ENCODE measurements at regions not wholly inside any gene's neighbourhood (a gene's known extent, or its start where the extent isn't known, plus 50 kb on each side); places are given as distances from the start of the nearest gene placed in this dataset.

DNA sequence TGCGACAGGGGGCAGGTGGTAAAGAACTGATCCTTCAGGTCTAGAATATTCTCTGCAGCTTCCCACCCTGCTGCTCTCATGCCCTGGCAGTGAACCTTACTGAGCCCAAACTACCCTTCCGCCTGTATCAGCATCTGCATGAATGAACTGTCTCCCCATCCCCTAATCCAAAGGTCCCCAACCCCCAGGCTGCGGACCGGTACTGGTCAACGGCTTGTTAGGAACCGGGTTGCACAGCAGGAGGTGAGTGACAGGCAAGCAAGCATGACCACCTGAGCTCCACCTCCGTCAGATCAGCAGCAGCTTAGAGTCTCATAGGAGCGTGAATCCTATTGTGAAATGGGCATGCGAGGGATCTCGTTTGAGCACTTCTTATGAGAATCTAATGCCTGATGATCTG is 58.2 kb upstream of the LMO1 start:
- DNase-seq: no peak

DNA sequence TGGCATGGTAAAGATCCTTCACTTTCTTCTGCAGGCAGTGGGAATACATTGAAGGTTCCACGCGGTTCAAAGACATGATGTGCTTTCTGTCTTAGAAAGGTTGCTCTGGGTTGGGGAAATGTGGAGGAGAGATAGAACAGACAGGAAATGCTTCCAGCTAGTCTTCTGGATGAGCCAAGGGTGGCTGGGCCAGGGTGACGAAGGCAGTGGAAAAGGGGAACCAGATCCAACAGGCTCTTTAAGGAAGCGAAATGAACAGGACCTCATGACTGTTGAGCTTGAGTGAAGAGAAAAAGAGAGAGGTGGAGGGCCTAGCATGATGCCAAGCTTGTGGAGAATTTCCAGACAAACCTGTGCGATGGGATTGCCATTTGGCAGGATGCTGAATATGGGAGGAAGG is 56.4 kb upstream of the LMO1 start:
- DNase-seq: no peak

DNA sequence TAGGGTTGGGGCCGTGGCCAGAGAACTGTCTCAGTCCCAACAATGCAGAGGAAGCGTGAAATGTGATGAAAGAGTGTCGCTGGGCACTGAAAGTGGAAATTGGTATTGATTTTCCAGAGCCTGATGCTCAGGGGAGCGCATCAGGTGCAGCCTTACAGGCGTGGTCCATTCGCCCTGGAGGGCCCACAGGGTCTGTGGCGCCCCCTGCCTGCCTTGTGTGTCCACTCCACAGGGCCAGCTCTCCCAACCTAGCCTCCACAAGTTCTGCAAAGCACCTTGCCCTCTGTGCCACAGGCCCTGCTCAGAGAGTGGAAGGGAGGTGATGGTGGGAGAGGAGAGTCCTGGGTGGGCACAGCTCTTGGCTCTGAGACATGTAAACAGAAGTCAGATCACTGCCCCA is 54.9 kb upstream of the LMO1 start:
- DNase-seq: no peak

DNA sequence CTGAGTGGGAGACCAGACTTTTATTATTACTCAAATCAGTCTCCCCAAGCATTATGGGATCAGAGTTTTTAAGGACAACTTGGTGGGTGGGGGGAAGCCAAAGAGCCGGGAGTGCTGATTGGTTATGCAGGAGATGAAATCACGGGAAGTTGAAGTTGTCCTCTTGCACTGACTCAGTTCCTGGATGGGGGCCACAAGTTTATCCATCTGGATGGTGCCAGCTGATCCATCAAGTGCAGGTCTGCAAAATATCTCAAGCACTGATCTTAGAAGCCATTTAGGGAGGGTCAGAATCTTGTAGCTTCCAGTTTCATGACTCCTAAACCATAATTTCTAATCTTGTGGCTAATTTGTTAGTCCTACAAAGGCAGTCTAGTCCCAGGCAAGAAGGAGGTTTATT is 53.5 kb upstream of the LMO1 start:
- no peak for DNase-seq

DNA sequence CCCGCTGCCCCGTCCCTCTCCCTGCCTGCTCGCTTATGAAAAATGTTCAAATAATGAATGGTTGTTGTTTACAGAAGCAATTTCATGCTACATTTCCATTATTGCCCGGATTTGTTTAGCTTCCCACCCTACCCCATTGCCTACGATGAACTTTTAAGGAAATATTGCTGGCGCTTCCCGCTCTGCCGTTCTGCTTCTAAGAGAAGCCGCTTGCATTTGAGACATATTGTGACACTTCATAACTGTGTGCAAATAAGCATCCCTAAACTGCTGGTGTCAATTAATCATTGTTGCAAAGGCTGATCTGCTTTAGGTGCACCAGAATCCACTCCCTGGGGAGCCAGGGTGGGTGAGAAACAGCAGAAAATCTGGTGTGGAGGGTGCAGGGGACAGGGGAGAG is 52.3 kb upstream of the LMO1 start:
- no peak for DNase-seq

DNA sequence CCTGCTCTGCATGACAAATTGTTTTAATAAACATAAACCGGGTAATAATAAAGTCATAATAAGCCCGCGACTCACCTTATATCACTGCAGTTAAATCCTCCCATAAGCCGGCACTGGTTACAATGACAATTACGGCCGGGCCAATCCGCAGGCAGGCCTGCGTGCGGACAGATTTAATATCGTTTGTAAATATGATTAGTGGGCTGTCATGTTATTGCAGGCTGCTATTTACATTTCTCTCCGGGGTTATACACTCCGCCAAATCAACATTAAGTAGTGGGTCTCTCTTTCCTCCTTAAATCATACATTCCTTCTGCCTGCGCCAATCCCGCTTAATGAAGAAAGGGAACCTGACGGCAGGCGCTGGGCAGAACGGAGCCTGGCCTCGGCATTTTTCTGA is 51.8 kb upstream of the LMO1 start:
- DNase-seq: no peak

DNA sequence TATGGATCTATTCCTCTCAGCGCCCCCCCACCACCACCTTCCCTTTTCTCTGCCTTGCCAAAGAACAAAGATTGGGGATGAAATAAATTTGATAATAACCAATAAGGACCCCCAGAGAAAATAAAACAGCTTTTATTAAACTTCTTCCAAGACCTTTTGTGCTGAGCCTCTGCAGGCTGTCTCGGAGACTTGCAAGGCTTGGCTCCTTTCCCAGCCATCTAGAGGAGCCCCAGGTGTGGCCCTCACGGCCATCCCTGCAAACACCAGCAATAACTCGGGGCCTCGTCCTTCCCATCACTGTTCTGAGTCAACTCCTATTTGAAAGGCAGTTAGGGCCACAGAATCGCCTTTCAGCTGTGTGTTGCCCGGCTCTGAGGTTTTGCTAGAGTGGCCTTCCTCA is 51.2 kb upstream of the LMO1 start:
- DNase-seq: no peak

DNA sequence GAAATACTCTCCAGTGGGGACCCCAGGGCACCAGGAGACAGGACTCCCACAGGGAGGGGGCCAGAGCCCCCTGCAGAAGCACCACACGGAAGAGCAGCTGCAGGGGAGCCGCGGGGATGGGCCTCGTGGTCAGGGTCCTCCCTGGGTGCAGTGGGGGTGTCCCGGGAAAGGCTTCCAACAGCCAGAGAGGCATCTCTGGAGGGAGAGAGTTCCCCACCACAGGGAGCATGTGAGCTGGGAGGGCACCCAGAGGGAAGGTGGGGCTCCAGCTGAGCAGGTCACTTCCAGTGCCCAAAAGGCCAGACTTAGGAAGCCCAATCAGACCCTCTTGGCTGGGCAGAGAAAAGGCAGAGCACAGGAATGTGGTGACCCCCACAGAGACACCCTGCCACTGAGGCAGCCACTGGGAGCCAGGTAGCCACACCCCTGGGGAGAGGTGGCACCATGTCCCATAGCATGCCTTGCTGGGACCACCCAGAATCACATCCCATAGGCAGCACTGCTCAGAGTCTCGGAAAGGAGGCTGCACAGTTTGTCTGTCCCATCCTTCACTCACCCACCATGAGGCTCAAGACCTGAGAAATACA is 49.9 kb upstream of the LMO1 start:
- no peak for DNase-seq

Data from T-helper 9 cell (primary cell).